Glutamatergic neuron (in vitro differentiated cells): ENCODE measurements at regions not wholly inside any gene's neighbourhood (a gene's known extent, or its start where the extent isn't known, plus 50 kb on each side); places are given as distances from the start of the nearest gene placed in this dataset.
"Not testable (repeated sequence)": the region's sequence is repeated elsewhere in the genome, so short reads cannot be mapped to it uniquely, and the experiment has no call there.

Experiments
- DNase-seq: peaks from one replicate; pipeline ENCODE4 v3.0.0; 2022
- H3K27ac Mint-ChIP-seq: one replicate; pipeline ENCODE4 v1.8.0; 2020; ENCODE audit warnings: mild to moderate bottlenecking, mixed read lengths, inconsistent platforms; ENCODE audit not compliant: unreplicated experiment
- H3K27me3 Mint-ChIP-seq: one replicate; pipeline ENCODE4 v1.8.0; 2020; ENCODE audit warnings: mild to moderate bottlenecking, moderate library complexity, mixed read lengths, inconsistent platforms; ENCODE audit not compliant: unreplicated experiment
- H3K36me3 Mint-ChIP-seq: one replicate; pipeline ENCODE4 v1.8.0; 2020; ENCODE audit warnings: mild to moderate bottlenecking, mixed read lengths, inconsistent platforms; ENCODE audit not compliant: unreplicated experiment
- H3K4me1 Mint-ChIP-seq: one replicate; pipeline ENCODE4 v1.8.0; 2020; ENCODE audit warnings: mild to moderate bottlenecking, low read depth, mixed read lengths, inconsistent platforms; ENCODE audit not compliant: unreplicated experiment
- H3K4me3 Mint-ChIP-seq: one replicate; pipeline ENCODE4 v1.8.0; 2020; ENCODE audit warnings: mild to moderate bottlenecking, mixed read lengths, inconsistent platforms; ENCODE audit not compliant: unreplicated experiment
- H3K9me3 Mint-ChIP-seq: one replicate; pipeline ENCODE4 v1.8.0; 2020; ENCODE audit warnings: mild to moderate bottlenecking, moderate library complexity, mixed read lengths, inconsistent platforms; ENCODE audit not compliant: unreplicated experiment
- TF ChIP-seq, protein P1 (sequence below): fragments of 200-600 bp; sonication (generic); IDR thresholded peaks from one replicate; pipeline ENCODE4 v1.5.0; 2021; ENCODE audit not compliant: partially characterized antibody, unreplicated experiment

DNA sequence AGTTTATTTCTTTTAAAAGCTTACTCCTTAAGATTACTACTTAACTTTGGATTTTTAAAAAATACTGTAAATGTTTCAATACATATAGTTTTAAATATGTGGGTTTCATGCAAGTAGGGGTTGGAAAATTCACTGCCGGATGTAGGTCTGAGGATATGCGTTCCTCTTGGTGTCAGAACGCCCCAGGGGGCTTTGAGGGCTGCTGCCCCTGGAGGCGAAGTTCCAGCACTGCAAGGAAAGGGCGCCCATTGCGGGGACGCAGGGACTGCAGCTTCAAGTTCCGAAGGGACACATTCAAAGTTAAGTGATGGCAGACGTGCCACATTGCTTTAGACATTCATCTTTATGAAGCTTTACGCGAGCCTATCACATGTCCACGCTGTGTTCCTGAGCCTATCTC is 152.9 kb downstream of the SOD2 start:
- Mint-ChIP-seq H3K4me3 (no peak overlapping the region), H3K27ac (no peak overlapping the region), H3K36me3 (no peaks in the 10 kb centered on the region), H3K4me1 (peaks cover 6% of the 10 kb centered on the region), H3K9me3 (peaks cover 2% of the 10 kb centered on the region), H3K27me3 (peaks cover 6% of the 10 kb centered on the region)
- TF ChIP-seq, protein P1, sequence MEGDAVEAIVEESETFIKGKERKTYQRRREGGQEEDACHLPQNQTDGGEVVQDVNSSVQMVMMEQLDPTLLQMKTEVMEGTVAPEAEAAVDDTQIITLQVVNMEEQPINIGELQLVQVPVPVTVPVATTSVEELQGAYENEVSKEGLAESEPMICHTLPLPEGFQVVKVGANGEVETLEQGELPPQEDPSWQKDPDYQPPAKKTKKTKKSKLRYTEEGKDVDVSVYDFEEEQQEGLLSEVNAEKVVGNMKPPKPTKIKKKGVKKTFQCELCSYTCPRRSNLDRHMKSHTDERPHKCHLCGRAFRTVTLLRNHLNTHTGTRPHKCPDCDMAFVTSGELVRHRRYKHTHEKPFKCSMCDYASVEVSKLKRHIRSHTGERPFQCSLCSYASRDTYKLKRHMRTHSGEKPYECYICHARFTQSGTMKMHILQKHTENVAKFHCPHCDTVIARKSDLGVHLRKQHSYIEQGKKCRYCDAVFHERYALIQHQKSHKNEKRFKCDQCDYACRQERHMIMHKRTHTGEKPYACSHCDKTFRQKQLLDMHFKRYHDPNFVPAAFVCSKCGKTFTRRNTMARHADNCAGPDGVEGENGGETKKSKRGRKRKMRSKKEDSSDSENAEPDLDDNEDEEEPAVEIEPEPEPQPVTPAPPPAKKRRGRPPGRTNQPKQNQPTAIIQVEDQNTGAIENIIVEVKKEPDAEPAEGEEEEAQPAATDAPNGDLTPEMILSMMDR, result peak; percentile 66
- DNase-seq, result peak; percentile 57

DNA sequence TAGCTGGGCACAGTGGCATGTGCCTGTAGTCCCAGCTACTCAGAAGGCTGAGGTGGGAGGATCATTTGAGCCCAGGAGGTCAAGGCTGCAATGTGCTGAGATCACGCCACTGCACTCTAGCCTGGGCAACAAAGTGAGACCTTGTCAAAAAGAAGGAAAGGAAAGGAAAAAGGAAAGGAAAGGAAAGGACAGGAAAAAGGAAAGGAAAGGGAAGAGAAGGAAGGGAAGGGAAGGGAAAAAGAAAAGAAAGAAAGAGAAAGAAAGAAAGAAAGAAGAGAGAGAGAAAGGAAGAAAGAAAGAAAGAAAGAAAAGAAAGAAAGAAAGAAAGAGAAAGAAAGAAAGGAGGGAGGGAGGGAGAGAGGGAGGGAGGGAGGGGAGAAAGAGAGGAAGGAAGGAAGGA is 155.0 kb downstream of the SOD2 start:
- not testable (repeated sequence) for H3K4me3 Mint-ChIP-seq, H3K27me3 Mint-ChIP-seq, H3K36me3 Mint-ChIP-seq, H3K27ac Mint-ChIP-seq, DNase-seq, H3K4me1 Mint-ChIP-seq, H3K9me3 Mint-ChIP-seq

DNA sequence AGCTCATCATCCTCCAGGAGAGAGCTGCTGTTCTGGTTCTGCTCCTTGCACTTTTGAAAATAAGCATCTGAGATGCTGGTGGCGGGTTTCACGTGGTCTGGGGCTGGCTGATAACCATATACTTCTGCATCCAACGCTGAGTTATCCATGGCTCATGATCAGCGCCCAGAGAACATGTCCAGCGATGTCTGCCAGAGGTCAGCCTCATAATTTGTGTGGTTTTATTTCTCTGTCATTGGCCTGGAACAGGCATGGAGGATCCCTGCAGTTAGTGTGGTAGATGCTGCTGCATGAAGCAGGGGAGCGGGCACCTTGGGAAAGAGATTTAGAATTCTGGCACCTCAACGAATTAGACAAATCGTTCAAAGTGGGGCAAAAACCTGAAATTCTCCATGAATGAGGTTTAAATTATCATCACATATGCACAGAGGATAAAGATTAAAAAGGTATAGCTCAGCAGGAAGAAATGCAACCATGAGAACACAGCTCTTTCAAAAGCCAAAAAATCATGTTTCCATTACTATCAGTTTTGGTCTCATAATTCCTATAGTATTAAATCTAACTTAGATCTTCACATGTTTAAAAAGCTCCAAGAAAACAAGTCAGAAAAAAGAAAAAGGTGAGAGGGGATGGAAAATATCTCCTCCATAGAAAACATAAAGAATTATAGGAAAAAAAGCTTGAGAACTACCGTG is 157.2 kb downstream of the SOD2 start:
- TF ChIP-seq, protein P1, result no peak
- DNase-seq, result no peak
- no peaks in the 10 kb centered on the region for H3K36me3 Mint-ChIP-seq
- no peak overlapping the region for H3K27ac Mint-ChIP-seq
- peaks cover 2% of the 10 kb centered on the region for H3K9me3 Mint-ChIP-seq
- H3K4me1 Mint-ChIP-seq, result no peaks in the 10 kb centered on the region
- no peak overlapping the region for H3K4me3 Mint-ChIP-seq
- peaks cover 4% of the 10 kb centered on the region for H3K27me3 Mint-ChIP-seq

DNA sequence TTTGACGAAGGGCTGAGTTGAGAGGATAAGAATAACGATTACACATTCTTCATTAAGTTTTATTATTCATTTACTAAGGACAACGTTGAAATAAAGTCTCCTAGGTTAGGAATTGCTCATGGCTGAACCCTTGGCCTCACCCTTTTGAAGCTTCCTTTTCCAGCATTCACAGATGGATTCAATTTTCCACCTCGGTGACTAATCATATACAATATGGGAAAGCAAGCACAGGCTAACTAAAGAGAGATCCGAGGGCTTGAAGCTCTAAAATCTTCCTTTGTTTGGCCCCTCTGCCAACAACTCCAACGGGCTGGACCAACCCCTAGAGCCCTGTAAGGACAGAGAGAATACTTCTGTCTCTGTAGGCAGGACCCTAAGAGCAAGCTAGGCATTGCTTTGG is 159.5 kb downstream of the SOD2 start:
- H3K9me3 Mint-ChIP-seq, result peaks cover 2% of the 10 kb centered on the region
- no peak for DNase-seq
- H3K27me3 Mint-ChIP-seq, result no peaks in the 10 kb centered on the region
- H3K4me1 Mint-ChIP-seq, result no peaks in the 10 kb centered on the region
- no peak overlapping the region for H3K4me3 Mint-ChIP-seq
- TF ChIP-seq, protein P1, result no peak
- H3K36me3 Mint-ChIP-seq, result no peaks in the 10 kb centered on the region
- H3K27ac Mint-ChIP-seq, result no peak overlapping the region

DNA sequence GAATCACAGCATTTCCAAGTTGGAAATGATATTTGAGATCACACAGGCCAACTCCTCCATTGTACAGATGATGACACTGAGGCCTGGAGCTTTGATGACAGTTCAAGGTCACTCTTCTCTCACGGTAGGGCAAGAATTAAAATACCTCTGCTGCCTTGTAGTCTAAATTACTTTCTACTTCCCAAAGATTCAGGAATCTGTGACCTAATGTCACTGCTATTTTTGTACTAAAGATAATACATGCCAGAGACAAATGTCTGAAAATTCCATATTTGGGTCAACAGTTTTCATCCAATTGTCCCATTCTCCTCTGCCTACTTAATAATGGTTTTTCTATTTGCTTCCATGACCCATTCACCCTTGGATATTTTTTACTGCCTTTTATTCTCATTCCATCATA is 160.0 kb downstream of the SOD2 start:
- Mint-ChIP-seq H3K9me3 (peaks cover 2% of the 10 kb centered on the region), H3K27ac (no peak overlapping the region), H3K36me3 (no peaks in the 10 kb centered on the region), H3K4me3 (no peak overlapping the region), H3K4me1 (no peaks in the 10 kb centered on the region), H3K27me3 (no peaks in the 10 kb centered on the region)
- no peak for DNase-seq
- TF ChIP-seq, protein P1, result no peak
